AG20443 (cell line): ENCODE measurements at regions not wholly inside any gene's neighbourhood (a gene's known extent, or its start where the extent isn't known, plus 50 kb on each side); places are given as distances from the start of the nearest gene placed in this dataset.

ENCODE experiments used
- DNase-seq: peaks from one replicate; pipeline ENCODE4 v3.0.0; 2012; ENCODE audit warnings: low spot score, mixed read lengths

GRCh38 chr20:16946097-16946496 is 197.9 kb downstream of the OTOR start:
- DNase-seq = no peak

DNA sequence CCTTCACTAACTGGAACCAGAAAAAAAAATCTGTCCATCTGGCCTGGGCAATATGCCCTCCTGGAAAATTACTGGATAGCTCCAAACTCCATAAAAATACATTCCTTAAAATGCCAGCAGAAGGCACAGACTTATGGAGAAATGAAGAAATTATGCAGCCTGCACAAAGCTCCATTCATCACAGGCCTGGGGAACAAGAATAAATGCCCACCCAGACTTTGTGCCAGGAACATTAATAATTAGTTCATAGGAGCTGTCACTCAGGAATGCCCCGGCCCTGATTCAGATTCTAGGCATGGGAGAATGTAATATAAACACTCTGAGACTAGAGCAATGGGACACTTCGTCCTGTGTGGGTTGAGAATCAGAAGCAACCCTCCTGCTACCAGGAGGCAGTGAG is 199.3 kb downstream of the OTOR start:
- no peak for DNase-seq

GRCh38 chr20:16951876-16952275 is 203.7 kb downstream of the OTOR start:
- no peak for DNase-seq

GRCh38 chr20:16952965-16953364 is 204.8 kb downstream of the OTOR start:
- no peak for DNase-seq

DNA sequence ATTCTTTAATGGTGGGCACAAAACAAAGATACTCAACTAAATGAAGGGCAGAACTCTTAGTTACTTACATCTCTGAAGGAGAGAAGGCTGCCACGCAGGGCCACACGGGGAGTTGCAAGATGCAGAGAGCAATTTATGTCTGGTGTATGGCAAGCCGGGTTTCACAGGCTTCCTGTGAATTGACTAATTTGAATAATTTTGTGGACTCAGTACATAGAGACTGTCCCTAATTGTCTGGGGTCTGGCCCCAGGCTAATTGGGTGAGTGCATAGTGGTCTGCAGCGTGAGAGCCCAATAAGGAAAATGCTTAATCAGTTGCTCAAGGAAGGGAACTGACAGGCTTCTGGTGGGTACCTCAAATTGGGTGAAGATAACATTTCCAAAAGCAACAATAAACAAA is 205.7 kb downstream of the OTOR start:
- no peak for DNase-seq

DNA sequence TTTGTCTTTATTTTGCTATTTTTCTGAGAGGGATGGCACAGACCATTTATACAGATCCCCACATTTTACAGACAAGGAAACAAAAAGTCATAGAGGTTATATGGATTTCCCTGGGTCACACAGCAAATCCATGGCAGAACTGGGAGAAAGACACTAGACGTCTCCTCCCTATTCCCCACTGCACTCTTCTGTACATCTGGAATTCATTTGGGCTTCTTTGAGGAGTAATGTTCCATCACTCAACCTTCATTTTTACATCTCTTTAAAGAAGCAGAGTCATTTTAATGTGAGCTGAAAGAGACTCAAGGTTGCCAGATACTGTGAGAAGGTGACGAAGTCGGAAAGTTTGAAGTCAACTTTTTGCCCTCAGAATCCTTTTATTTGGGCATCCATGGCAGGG is 207.3 kb downstream of the OTOR start:
- no peak for DNase-seq

GRCh38 chr20:16955971-16956370 is 207.8 kb downstream of the OTOR start:
- DNase-seq = no peak

GRCh38 chr20:16965401-16965800 is 217.2 kb downstream of the OTOR start:
- DNase-seq = no peak

DNA sequence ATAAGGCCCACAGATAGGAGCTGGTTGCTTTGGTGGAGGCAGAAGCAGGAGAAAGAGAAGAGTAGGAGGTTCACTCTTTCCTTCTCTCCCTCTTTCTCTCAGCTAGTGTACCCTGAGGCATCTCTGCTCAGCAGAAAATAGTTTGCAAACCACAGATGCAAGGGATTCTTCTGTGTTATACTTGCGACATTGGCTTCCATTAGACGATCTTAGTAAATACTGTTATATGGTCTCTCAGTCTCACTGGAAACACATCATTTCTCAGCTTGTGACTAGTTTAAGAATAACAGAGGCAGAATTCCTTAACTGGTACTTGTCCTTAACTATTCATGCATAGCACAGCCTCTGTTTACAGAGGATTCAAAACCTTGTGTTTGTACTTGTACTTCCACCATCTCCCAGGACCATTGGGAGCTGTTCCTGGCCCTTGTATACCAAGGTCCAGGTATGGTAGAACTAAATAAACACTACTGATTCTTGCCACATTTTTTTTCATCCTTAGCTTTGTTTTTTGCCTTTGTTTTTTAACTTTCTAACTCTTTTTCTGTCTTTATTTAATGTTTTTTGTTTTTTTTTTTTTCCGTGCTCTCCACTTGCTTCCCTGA is 218.2 kb downstream of the OTOR start:
- DNase-seq = no peak

DNA sequence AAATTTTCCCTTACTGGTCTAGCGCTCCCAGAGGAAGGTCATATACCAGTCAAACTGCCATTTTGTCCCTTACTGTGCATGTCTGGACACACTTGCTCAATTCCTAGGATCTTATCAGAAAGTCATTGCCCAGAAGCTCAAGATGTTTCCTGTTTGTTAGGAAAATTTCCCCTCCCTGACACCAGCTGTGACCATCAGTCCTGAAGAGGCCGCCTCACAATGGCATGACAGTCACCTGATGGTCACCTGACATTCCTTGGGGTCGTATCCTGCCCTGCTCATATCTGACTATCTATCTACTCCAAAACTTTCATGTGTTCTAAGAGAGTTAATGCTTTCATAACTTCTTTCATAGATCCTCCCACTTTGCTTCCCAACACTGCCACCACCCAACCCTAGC is 219.9 kb downstream of the OTOR start:
- no peak for DNase-seq

DNA sequence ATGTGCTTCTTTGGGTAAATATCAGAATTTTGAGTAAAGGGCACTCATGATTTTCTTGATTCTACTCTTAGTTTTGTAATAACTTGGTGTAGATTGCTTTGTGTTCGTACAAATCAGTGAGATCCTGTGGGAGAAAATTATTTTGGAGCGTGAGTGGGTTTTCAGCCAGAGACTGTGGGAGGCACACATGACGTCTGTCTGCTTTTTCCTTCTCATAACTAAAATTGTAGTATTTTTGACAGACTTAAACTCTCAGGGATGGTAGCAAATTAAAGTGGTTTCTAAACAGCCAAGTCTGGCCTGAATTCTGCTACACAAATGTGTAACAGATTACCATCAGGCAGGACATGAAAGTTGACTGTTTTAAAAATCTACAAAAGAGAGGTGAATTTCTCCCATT is 222.6 kb downstream of the OTOR start:
- DNase-seq = no peak

DNA sequence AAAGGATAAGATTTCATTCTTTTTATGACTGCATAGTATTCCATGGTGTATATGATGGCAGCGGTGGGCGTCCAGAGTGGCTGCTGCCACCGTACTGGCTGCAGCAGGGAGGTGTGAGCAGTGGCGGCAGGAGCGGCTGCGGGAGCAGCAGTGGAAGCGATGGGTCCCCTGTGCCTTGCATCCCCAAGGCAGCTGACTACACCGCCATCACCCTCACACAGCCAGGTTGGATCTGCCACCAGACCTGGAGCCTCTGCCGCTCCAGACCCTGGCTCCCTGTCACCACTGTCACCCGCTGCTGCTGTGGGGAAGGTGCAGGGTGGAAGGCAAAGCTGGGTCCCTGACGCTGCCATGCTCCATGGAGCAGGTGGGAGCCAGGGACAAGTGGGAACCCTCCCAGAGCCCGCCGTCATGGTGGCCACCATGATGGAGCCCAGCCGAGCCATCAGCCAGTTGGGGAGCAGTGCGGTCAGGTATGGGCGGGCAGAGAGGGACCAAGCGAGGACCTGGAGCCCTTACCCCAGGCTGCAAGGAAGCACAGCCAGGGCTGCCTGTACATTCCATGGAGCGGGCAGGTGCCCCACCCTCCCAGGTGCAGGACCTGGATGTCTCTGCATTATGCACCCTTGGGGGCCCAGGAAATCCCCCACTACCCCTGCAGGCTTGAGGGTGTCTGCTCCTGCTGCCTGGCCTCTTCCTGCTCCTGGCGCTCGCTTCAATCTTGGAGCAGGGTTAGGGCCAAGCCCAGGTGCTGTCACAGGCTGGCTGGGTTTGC is 226.1 kb downstream of the OTOR start:
- no peak for DNase-seq

DNA sequence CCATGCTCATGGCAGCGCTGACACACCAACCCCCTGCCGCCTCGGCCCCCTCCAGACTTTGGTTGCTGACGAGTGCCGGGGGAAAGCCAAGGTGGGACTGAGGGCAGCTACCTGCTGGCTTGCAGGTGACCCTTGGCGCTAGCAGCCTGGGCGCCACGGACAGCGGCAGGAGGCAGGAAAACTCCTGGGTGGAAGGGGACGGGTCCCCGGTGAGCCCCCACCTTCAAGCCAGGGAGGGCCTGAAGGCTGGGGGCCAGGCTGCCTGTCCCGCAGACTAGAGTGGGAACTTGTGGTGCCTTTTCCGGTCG is 226.7 kb downstream of the OTOR start:
- no peak for DNase-seq

DNA sequence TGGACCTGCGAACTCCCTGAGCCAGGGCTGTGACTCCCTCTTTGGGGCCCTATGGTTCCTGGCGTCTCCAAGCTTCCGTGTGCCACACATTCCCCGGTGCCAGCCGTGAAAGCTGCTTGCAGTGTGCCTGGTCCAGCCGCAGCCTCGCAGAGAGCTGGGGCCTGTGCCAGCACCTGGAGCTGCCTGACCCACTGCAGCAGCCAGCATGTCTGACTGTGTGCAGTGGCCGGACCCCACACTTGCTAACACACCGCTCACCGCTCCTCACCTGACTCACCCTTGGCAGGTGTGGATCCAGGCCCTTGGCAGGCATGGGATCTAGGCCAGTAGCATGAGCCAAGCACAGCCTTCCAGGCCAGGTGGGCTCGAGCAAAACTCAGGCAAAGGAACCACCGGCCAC is 227.5 kb downstream of the OTOR start:
- DNase-seq = no peak

GRCh38 chr20:16978497-16978896 is 230.3 kb downstream of the OTOR start:
- DNase-seq = no peak

- no peak for DNase-seq
Observed at GRCh38 chr20:16982091-16982726, 234.1 kb downstream of the OTOR start.

DNA sequence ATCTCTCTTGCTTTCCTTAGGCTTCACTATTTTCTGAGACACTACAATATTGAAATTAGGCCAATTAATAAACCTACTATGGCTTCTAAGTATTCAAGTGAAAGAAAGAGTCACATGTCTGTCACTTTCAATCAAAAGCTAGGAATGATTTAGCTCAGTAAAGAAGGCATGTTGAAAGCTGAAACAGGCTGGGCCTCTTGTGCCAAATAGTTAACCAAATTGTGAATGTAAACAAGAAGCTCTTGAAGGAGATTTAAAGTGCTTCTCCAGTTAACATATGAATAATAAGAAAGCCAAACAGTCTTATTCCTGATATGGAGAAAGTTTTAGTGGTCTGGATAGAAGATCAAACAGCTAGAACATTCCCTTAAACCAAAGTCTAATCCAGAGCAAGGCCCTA is 236.3 kb downstream of the OTOR start:
- no peak for DNase-seq

- no peak for DNase-seq
Observed at GRCh38 chr20:17003170-17003870, 223.5 kb upstream of the PCSK2 start.

DNA sequence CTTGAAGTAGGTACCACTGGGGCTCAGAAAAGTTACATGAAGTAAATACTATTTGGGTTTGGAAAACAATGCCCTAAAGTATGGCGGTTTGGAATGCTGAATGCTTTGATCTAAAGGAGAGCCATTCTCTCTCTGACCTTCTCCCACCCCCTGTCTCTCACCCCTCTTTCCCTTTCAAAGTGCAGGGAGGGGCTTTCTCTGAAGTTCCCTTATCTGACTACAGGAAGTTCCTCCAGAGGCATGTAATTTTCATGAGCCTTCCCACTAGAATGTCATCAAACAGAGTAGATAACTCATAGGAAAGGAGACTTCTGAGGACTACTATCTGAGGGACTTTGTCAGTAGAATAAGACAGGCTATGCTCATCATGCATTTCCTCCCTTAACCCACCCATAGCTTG is 216.7 kb upstream of the PCSK2 start:
- DNase-seq = no peak

DNA sequence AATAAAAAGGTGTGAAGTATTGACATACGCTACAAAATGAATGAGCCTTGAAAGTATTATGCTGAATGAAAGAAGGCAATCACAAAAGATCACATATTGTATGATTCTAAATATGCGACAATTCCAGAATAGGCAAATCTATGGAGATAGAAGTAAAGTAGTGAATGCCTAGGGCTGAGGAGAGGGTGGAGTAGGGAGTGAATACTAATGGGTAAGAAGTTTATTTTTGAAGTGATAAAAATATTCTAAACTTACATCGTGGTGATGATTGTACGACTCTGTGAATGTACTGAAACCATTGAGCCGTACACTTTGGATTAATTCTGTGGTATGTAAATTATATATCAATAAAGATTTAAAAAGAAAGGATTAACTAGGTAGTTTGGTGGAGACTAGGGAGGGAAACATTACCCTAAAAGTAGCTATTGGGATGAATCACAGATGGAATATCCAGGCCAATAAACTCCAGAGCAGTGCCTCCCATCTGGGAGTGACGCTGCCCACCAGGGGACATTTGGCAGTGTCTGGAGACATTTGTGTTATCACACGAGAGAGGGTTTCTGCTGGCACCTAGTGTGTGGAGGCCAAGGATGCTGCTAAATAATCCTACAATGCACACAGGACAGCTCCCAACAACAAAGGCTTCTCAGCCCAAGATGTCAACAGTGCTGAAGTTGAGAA is 214.2 kb upstream of the PCSK2 start:
- DNase-seq = no peak

DNA sequence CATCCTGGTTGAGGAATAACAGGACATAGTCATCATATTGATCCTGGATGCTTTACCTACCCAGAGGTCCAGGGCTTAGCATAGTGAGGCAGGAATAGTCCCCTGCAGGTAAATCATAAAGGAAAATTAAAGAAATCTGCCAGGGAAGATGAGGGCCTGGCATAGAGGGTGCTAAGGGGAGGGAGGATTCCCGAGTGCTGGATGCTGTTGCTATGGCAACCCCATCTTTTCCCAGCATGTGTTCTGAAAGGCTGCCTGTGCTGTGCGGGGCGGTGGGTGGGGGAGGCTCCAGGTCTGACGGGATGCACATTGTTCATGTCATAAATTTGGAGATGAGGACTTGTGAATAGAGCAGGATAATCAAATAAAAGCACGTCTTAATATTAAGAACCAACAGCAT is 212.6 kb upstream of the PCSK2 start:
- no peak for DNase-seq

DNA sequence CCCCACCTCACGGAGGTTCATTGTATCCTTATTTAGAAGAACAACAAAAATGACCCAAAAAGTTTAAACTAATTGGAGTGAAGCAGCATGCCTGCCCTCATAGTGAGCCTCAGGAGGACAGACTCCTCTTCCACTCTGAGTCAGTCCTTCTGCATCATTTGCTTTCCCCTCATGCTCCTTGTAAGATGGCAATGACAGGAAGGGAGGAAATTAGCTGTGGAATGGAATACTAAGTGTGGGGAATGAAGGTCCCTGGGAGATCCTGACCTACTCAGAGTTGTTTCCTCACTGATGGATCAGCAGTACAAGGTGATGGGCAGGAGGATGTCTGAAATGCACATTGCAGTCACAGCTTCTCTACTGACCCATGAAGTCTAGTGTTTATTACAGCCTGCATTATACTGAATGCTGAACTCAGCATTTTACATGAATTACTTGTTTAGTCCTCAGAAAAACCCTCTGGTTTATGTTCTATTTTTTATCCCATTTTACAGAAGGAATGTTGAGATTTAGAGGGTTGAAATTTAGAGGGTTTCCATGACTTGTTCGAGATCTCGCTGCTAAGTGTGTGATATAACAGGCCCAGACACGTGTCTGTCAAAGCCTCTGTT is 212.0 kb upstream of the PCSK2 start:
- DNase-seq = no peak
